Astrocyte (in vitro differentiated cells and primary cell): ENCODE measurements at regions not wholly inside any gene's neighbourhood (a gene's known extent, or its start where the extent isn't known, plus 50 kb on each side); places are given as distances from the start of the nearest gene placed in this dataset.

Source experiments
- DNase-seq: peaks from one replicate; pipeline ENCODE4 v3.0.0-alpha.2; 2010; ENCODE audit warnings: low read depth
- FAIRE-seq: peaks from 2 replicates; lab custom pipeline; 2011; peaks lifted over from hg19 to GRCh38; lab: Jason Lieb, UNC
- H2AFZ ChIP-seq: 2 replicates; pipeline ENCODE4 v1.6.0; 2012; ENCODE audit warnings: low read depth, low read length, inconsistent platforms
- H3K27ac ChIP-seq: 2 replicates; pipeline ENCODE4 v1.5.1; 2011; ENCODE audit warnings: low read depth, low read length, inconsistent platforms
- H3K27me3 ChIP-seq: 2 replicates; pipeline ENCODE4 v1.6.0; 2011; ENCODE audit warnings: low read length, inconsistent platforms; ENCODE audit not compliant: insufficient read depth
- H3K36me3 ChIP-seq: 2 replicates; pipeline ENCODE4 v1.5.1; 2011; ENCODE audit warnings: low read length, inconsistent platforms; ENCODE audit not compliant: insufficient read depth
- H3K4me1 ChIP-seq: 2 replicates; pipeline ENCODE4 v1.5.1; 2011; ENCODE audit warnings: low read length, inconsistent platforms; ENCODE audit not compliant: insufficient read depth
- H3K4me2 ChIP-seq: 2 replicates; pipeline ENCODE4 v1.6.0; 2012; ENCODE audit warnings: low read length, inconsistent platforms
- H3K4me3 ChIP-seq: 2 replicates; pipeline ENCODE4 v1.5.1; 2011; ENCODE audit warnings: low read depth, mild to moderate bottlenecking, low read length, inconsistent platforms; ENCODE audit not compliant: insufficient read depth
- H3K79me2 ChIP-seq: 2 replicates; pipeline ENCODE4 v1.6.0; 2012; ENCODE audit warnings: mild to moderate bottlenecking, low read length, inconsistent platforms; ENCODE audit not compliant: insufficient read depth
- H3K9ac ChIP-seq: 2 replicates; pipeline ENCODE4 v1.6.0; 2012; ENCODE audit warnings: mild to moderate bottlenecking, low read length, inconsistent platforms
- H3K9me3 ChIP-seq: 2 replicates; pipeline ENCODE4 v1.5.1; 2012; ENCODE audit warnings: low read depth, mild to moderate bottlenecking, low read length, inconsistent platforms; ENCODE audit not compliant: insufficient read depth
- H4K20me1 ChIP-seq: 2 replicates; pipeline ENCODE4 v1.6.0; 2012; ENCODE audit warnings: low read length, inconsistent platforms; ENCODE audit not compliant: insufficient read depth
- H3K27ac Mint-ChIP-seq: one replicate; pipeline ENCODE4 v1.8.0; 2021; ENCODE audit warnings: mild to moderate bottlenecking, mixed read lengths; ENCODE audit not compliant: unreplicated experiment
- H3K27me3 Mint-ChIP-seq: one replicate; pipeline ENCODE4 v1.8.0; 2021; ENCODE audit warnings: low read depth, mixed read lengths; ENCODE audit not compliant: unreplicated experiment
- H3K36me3 Mint-ChIP-seq: one replicate; pipeline ENCODE4 v1.8.0; 2021; ENCODE audit warnings: low read depth, mixed read lengths; ENCODE audit not compliant: unreplicated experiment
- H3K4me1 Mint-ChIP-seq: one replicate; pipeline ENCODE4 v1.8.0; 2021; ENCODE audit warnings: low read depth, mixed read lengths; ENCODE audit not compliant: unreplicated experiment
- H3K4me3 Mint-ChIP-seq: one replicate; pipeline ENCODE4 v1.8.0; 2021; ENCODE audit warnings: mild to moderate bottlenecking, moderate library complexity, mixed read lengths; ENCODE audit not compliant: unreplicated experiment
- H3K9me3 Mint-ChIP-seq: one replicate; pipeline ENCODE4 v1.8.0; 2021; ENCODE audit warnings: mild to moderate bottlenecking, mixed read lengths; ENCODE audit not compliant: unreplicated experiment
- CTCF ChIP-seq: IDR thresholded peaks from 2 replicates; pipeline ENCODE4 v1.5.1; 2011; ENCODE audit warnings: low read depth, mild to moderate bottlenecking, inconsistent platforms, low read length, moderate library complexity; ENCODE audit not compliant: insufficient read depth
- EZH2 ChIP-seq: IDR thresholded peaks from 2 replicates; pipeline ENCODE4 v1.6.1; 2012; ENCODE audit warnings: mild to moderate bottlenecking, low read length, inconsistent platforms; ENCODE audit not compliant: insufficient read depth

GRCh38 chr19:30733826-30734550, 361.8 kb downstream of the ZNF536 start:
- Histone ChIP-seq H3K4me1 (no peaks in the 10 kb centered on the region), H3K27ac (no peak overlapping the region), H2AFZ (no peak overlapping the region), H3K79me2 (no peaks in the 10 kb centered on the region), H3K4me3 (no peak overlapping the region), H3K4me2 (no peak overlapping the region), H3K36me3 (no peaks in the 10 kb centered on the region), H3K9ac (no peak overlapping the region), H3K9me3 (no peaks in the 10 kb centered on the region), H3K27me3 (no peaks in the 10 kb centered on the region), H4K20me1 (no peaks in the 10 kb centered on the region)
- peaks cover 21% of the 10 kb centered on the region for H3K27me3 Mint-ChIP-seq
- H3K4me3 Mint-ChIP-seq = no peak overlapping the region
- H3K27ac Mint-ChIP-seq = no peak overlapping the region
- FAIRE-seq (no peak), DNase-seq (no peak)
- no peaks in the 10 kb centered on the region for H3K9me3 Mint-ChIP-seq
- H3K4me1 Mint-ChIP-seq = no peaks in the 10 kb centered on the region
- TF ChIP-seq EZH2 (no peak), CTCF (no peak)
- H3K36me3 Mint-ChIP-seq = no peaks in the 10 kb centered on the region

GRCh38 chr19:30731591-30731990, 359.4 kb downstream of the ZNF536 start:
- FAIRE-seq (no peak), DNase-seq (no peak)
- TF ChIP-seq EZH2 (no peak), CTCF (no peak)
- Histone ChIP-seq H2AFZ (no peak overlapping the region), H3K79me2 (no peaks in the 10 kb centered on the region), H3K27me3 (no peaks in the 10 kb centered on the region), H3K4me3 (no peak overlapping the region), H3K9me3 (no peaks in the 10 kb centered on the region), H3K36me3 (no peaks in the 10 kb centered on the region), H3K9ac (no peak overlapping the region), H3K4me2 (no peak overlapping the region), H4K20me1 (no peaks in the 10 kb centered on the region), H3K27ac (no peak overlapping the region), H3K4me1 (no peaks in the 10 kb centered on the region)
- no peaks in the 10 kb centered on the region for H3K36me3 Mint-ChIP-seq
- no peak overlapping the region for H3K4me3 Mint-ChIP-seq
- H3K9me3 Mint-ChIP-seq = peaks cover 6% of the 10 kb centered on the region
- no peak overlapping the region for H3K27ac Mint-ChIP-seq
- no peaks in the 10 kb centered on the region for H3K4me1 Mint-ChIP-seq
- peaks cover 23% of the 10 kb centered on the region for H3K27me3 Mint-ChIP-seq

GRCh38 chr19:30729451-30729850, 357.3 kb downstream of the ZNF536 start:
- H3K27ac ChIP-seq = no peak overlapping the region
- H3K4me3 ChIP-seq = no peak overlapping the region
- FAIRE-seq (no peak), DNase-seq (no peak)
- Mint-ChIP-seq H3K27ac (no peak overlapping the region), H3K4me3 (no peak overlapping the region), H3K27me3 (peaks cover 29% of the 10 kb centered on the region), H3K36me3 (no peaks in the 10 kb centered on the region), H3K4me1 (no peaks in the 10 kb centered on the region), H3K9me3 (peaks cover 7% of the 10 kb centered on the region)
- H3K4me2 ChIP-seq = no peak overlapping the region
- no peak overlapping the region for H3K9ac ChIP-seq
- no peaks in the 10 kb centered on the region for H3K9me3 ChIP-seq
- H4K20me1 ChIP-seq = no peaks in the 10 kb centered on the region
- H2AFZ ChIP-seq = no peak overlapping the region
- H3K27me3 ChIP-seq = no peaks in the 10 kb centered on the region
- no peaks in the 10 kb centered on the region for H3K79me2 ChIP-seq
- no peaks in the 10 kb centered on the region for H3K36me3 ChIP-seq
- no peaks in the 10 kb centered on the region for H3K4me1 ChIP-seq
- TF ChIP-seq EZH2 (no peak), CTCF (no peak)
